Gastroesophageal sphincter (tissue), 3 donors: ENCODE measurements at regions not wholly inside any gene's neighbourhood (a gene's known extent, or its start where the extent isn't known, plus 50 kb on each side); places are given as distances from the start of the nearest gene placed in this dataset.

Source experiments
- CTCF ChIP-seq, 4 experiments: fragments of 200-600 bp in 2 of 4; fragments of 450-650 bp in 2 of 4; sonication (generic) in 1 of 4; IDR thresholded peaks; one replicate each; pipeline ENCODE4 v1.5.1; 2017 to 2019; ENCODE audit warnings: antibody characterized with exemption in 4 of 4, mild to moderate bottlenecking in 2 of 4, moderate library complexity in 2 of 4
- EP300 ChIP-seq: sonication (generic); formaldehyde crosslinking; IDR thresholded peaks from one replicate; pipeline ENCODE4 v1.6.1; 2017; ENCODE audit warnings: antibody characterized with exemption, mild to moderate bottlenecking
- POLR2A ChIP-seq, 2 donors: fragments of 450-650 bp; IDR thresholded peaks; one replicate each; pipeline ENCODE4 v1.6.1; 2017; ENCODE audit warnings: antibody characterized with exemption in 2 of 2, mild to moderate bottlenecking in 2 of 2, moderate library complexity in 1 of 2
- POLR2AphosphoS5 ChIP-seq: sonication (generic); formaldehyde crosslinking; IDR thresholded peaks from one replicate; pipeline ENCODE4 v1.6.1; 2017; ENCODE audit warnings: antibody characterized with exemption

DNA sequence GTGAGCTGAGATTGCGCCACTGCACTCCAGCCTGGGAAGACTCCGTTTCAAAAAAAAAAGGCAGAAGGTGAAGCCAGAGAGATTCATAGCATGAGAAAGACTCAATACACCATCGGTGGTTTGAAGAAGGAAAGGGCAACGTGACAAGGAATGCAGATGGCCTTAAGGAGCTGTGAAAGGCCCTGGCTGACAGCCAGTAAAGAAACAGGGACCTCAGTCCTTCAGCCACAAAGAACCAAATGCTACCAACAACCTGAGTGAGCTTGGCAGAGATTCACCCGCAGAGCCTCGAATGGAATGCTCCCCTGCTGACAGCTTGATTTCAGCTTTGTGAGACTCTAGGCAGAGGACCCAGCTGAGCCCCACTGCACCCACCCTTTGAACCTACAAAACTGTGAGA lies 154.9 kb upstream of the NDUFV2 start:
- TF ChIP-seq POLR2A (IDR thresholded peaks at IDR 0.05): no peak
- no peak for TF ChIP-seq CTCF (IDR thresholded peaks at IDR 0.05)
- TF ChIP-seq POLR2AphosphoS5: no peak
- no peak for TF ChIP-seq EP300
